HEK293 (cell line): ENCODE measurements at regions not wholly inside any gene's neighbourhood (a gene's known extent, or its start where the extent isn't known, plus 50 kb on each side); places are given as distances from the start of the nearest gene placed in this dataset.

ENCODE experiments used
- CTCF ChIA-PET: fragments of 350-600 bp; formaldehyde crosslinking; extraction: SDS; loops from one replicate; lab custom pipeline; 2021; ENCODE audit warnings: antibody characterized with exemption; lab: Yijun Ruan, JAX
- POLR2A ChIA-PET: fragments of 300-600 bp; formaldehyde crosslinking; extraction: SDS; loops from one replicate; lab custom pipeline; 2020; ENCODE audit warnings: antibody characterized with exemption, inconsistent platforms; lab: Yijun Ruan, JAX
- H3K27ac ChIP-seq: fragments of 200-500 bp; sonication (Bioruptor generic); 2 replicates; pipeline ENCODE4 v1.5.1; 2014; ENCODE audit warnings: low read depth, low read length, control low read depth, inconsistent platforms; ENCODE audit errors: extremely low read depth
- H3K36me3 ChIP-seq, 2 experiments: fragments of 200-500 bp in 1 of 2; sonication (Bioruptor generic) in 1 of 2; 1 replicate in 1 of 2; 2 replicates in 1 of 2; pipeline ENCODE4 v1.5.1; 2014 to 2017; ENCODE audit warnings: inconsistent platforms in 2 of 2, low read length in 2 of 2; ENCODE audit not compliant: control insufficient read depth in 2 of 2, insufficient read depth in 1 of 2
- H3K4me1 ChIP-seq: fragments of 200-500 bp; sonication (Bioruptor generic); 2 replicates; pipeline ENCODE4 v1.5.1; 2014; ENCODE audit warnings: mild to moderate bottlenecking, low read length, inconsistent platforms; ENCODE audit not compliant: control insufficient read depth, insufficient read depth
- H3K4me3 ChIP-seq: 2 replicates; pipeline ENCODE4 v1.5.1; 2011; ENCODE audit warnings: low read depth, mild to moderate bottlenecking, control low read depth, low read length, moderate library complexity
- H3K9me3 ChIP-seq: fragments of 200-500 bp; sonication (Bioruptor generic); 2 replicates; pipeline ENCODE4 v1.5.1; 2014; ENCODE audit warnings: low read depth, low read length, inconsistent platforms; ENCODE audit not compliant: control insufficient read depth, insufficient read depth
- RBAK ChIP-seq: fragments of 450-650 bp; formaldehyde crosslinking; IDR thresholded peaks from 2 replicates; pipeline ENCODE4 v1.5.1; 2016; ENCODE audit warnings: missing biosample characterization, missing genetic modification characterization
- YY2 ChIP-seq: fragments of 450-650 bp; formaldehyde crosslinking; IDR thresholded peaks from 2 replicates; pipeline ENCODE4 v1.5.1; 2016; ENCODE audit warnings: missing biosample characterization, missing genetic modification characterization
- ZFP37 ChIP-seq: fragments of 450-650 bp; formaldehyde crosslinking; IDR thresholded peaks from 2 replicates; pipeline ENCODE4 v1.5.1; 2016; ENCODE audit warnings: missing biosample characterization, missing genetic modification characterization
- ZNF121 ChIP-seq: fragments of 450-650 bp; formaldehyde crosslinking; IDR thresholded peaks from 2 replicates; pipeline ENCODE4 v1.5.1; 2016; ENCODE audit warnings: missing biosample characterization, missing genetic modification characterization
- ZNF140 ChIP-seq: fragments of 450-650 bp; formaldehyde crosslinking; IDR thresholded peaks from 2 replicates; pipeline ENCODE4 v1.5.1; 2016; ENCODE audit warnings: missing biosample characterization, missing genetic modification characterization
- ZNF155 ChIP-seq: fragments of 450-650 bp; formaldehyde crosslinking; IDR thresholded peaks from 2 replicates; pipeline ENCODE4 v1.5.1; 2016; ENCODE audit warnings: missing biosample characterization, missing genetic modification characterization
- ZNF214 ChIP-seq: fragments of 450-650 bp; formaldehyde crosslinking; IDR thresholded peaks from 2 replicates; pipeline ENCODE4 v1.5.1; 2017; ENCODE audit warnings: missing biosample characterization, mild to moderate bottlenecking, missing genetic modification characterization, borderline replicate concordance
- ZNF311 ChIP-seq: fragments of 450-650 bp; formaldehyde crosslinking; IDR thresholded peaks from 2 replicates; pipeline ENCODE4 v1.5.1; 2017; ENCODE audit warnings: missing biosample characterization, missing genetic modification characterization, borderline replicate concordance
- ZNF521 ChIP-seq: fragments of 450-650 bp; formaldehyde crosslinking; IDR thresholded peaks from 2 replicates; pipeline ENCODE4 v1.5.1; 2017; ENCODE audit warnings: missing biosample characterization, mild to moderate bottlenecking, missing genetic modification characterization
- ZNF654 ChIP-seq: fragments of 450-650 bp; formaldehyde crosslinking; IDR thresholded peaks from 2 replicates; pipeline ENCODE4 v1.5.1; 2016; ENCODE audit warnings: low read depth, missing biosample characterization, missing genetic modification characterization
- ZNF664 ChIP-seq: fragments of 450-650 bp; formaldehyde crosslinking; IDR thresholded peaks from 2 replicates; pipeline ENCODE4 v1.5.1; 2016; ENCODE audit warnings: missing biosample characterization, missing genetic modification characterization
- ZNF747 ChIP-seq: fragments of 450-650 bp; formaldehyde crosslinking; IDR thresholded peaks from 2 replicates; pipeline ENCODE4 v1.5.1; 2016; ENCODE audit warnings: missing biosample characterization, missing genetic modification characterization
- ZNF768 ChIP-seq: fragments of 450-650 bp; formaldehyde crosslinking; IDR thresholded peaks from 2 replicates; pipeline ENCODE4 v1.5.1; 2018; ENCODE audit warnings: missing biosample characterization, mild to moderate bottlenecking, missing genetic modification characterization
- TF ChIP-seq, protein P1 (sequence below): fragments of 450-650 bp; formaldehyde crosslinking; IDR thresholded peaks from 2 replicates; pipeline ENCODE4 v1.5.1; 2017; ENCODE audit warnings: missing biosample characterization, missing genetic modification characterization
- TF ChIP-seq, protein P2 (sequence below): fragments of 450-650 bp; formaldehyde crosslinking; IDR thresholded peaks from 2 replicates; pipeline ENCODE4 v1.5.1; 2017; ENCODE audit warnings: missing biosample characterization, missing genetic modification characterization
- TF ChIP-seq, protein P3 (sequence below): fragments of 450-650 bp; formaldehyde crosslinking; IDR thresholded peaks from 2 replicates; pipeline ENCODE4 v1.5.1; 2017; ENCODE audit warnings: missing biosample characterization, missing genetic modification characterization
- TF ChIP-seq, protein P4 (sequence below): fragments of 450-650 bp; IDR thresholded peaks from 2 replicates; pipeline ENCODE4 v1.5.1; 2018; ENCODE audit warnings: missing biosample characterization, missing genetic modification characterization
- TF ChIP-seq, protein P5 (sequence below): fragments of 450-650 bp; formaldehyde crosslinking; IDR thresholded peaks from 2 replicates; pipeline ENCODE4 v1.5.1; 2016; ENCODE audit warnings: missing biosample characterization, missing genetic modification characterization, borderline replicate concordance
- TF ChIP-seq, protein P6 (sequence below): fragments of 450-650 bp; formaldehyde crosslinking; IDR thresholded peaks from 2 replicates; pipeline ENCODE4 v1.5.1; 2016; ENCODE audit warnings: missing biosample characterization, missing genetic modification characterization
- TF ChIP-seq, protein P7 (sequence below): fragments of 450-650 bp; formaldehyde crosslinking; IDR thresholded peaks from 2 replicates; pipeline ENCODE4 v1.5.1; 2016; ENCODE audit warnings: missing biosample characterization, missing genetic modification characterization
- TF ChIP-seq, protein P8 (sequence below): fragments of 450-650 bp; formaldehyde crosslinking; IDR thresholded peaks from 2 replicates; pipeline ENCODE4 v1.5.1; 2016; ENCODE audit warnings: missing biosample characterization, missing genetic modification characterization

DNA sequence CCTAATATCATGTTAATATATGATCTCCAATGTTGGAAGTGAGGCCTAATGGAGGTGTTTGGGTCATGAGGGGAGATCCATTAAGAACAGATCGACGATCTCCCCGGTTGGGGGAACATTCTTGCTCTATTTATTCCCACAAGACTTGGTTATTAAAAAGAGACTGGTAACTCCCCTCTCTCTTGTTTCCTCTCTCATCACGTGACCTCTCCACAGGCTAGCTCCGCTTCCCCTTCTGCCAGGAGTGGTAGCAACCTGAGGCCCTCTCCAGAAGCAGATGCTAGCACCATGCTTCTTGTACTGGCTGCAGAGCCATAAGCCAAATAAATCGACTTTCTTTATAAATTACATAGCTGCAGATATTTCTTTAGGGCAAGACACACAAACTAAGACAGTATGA is 794.4 kb downstream of the MTRR start (continued):
- TF ChIP-seq ZNF747 (tag by site-specific recombination) (no peak), ZNF654 (tag by site-specific recombination) (no peak), ZNF521 (tag by site-specific recombination) (no peak), ZNF214 (tag by site-specific recombination) (no peak), ZNF121 (tag by site-specific recombination) (no peak)
- TF ChIP-seq, protein P1, sequence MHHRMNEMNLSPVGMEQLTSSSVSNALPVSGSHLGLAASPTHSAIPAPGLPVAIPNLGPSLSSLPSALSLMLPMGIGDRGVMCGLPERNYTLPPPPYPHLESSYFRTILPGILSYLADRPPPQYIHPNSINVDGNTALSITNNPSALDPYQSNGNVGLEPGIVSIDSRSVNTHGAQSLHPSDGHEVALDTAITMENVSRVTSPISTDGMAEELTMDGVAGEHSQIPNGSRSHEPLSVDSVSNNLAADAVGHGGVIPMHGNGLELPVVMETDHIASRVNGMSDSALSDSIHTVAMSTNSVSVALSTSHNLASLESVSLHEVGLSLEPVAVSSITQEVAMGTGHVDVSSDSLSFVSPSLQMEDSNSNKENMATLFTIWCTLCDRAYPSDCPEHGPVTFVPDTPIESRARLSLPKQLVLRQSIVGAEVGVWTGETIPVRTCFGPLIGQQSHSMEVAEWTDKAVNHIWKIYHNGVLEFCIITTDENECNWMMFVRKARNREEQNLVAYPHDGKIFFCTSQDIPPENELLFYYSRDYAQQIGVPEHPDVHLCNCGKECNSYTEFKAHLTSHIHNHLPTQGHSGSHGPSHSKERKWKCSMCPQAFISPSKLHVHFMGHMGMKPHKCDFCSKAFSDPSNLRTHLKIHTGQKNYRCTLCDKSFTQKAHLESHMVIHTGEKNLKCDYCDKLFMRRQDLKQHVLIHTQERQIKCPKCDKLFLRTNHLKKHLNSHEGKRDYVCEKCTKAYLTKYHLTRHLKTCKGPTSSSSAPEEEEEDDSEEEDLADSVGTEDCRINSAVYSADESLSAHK (tag by site-specific recombination) = no peak
- TF ChIP-seq, protein P2, sequence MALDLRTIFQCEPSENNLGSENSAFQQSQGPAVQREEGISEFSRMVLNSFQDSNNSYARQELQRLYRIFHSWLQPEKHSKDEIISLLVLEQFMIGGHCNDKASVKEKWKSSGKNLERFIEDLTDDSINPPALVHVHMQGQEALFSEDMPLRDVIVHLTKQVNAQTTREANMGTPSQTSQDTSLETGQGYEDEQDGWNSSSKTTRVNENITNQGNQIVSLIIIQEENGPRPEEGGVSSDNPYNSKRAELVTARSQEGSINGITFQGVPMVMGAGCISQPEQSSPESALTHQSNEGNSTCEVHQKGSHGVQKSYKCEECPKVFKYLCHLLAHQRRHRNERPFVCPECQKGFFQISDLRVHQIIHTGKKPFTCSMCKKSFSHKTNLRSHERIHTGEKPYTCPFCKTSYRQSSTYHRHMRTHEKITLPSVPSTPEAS (tag by site-specific recombination) = no peak
- TF ChIP-seq, protein P3, sequence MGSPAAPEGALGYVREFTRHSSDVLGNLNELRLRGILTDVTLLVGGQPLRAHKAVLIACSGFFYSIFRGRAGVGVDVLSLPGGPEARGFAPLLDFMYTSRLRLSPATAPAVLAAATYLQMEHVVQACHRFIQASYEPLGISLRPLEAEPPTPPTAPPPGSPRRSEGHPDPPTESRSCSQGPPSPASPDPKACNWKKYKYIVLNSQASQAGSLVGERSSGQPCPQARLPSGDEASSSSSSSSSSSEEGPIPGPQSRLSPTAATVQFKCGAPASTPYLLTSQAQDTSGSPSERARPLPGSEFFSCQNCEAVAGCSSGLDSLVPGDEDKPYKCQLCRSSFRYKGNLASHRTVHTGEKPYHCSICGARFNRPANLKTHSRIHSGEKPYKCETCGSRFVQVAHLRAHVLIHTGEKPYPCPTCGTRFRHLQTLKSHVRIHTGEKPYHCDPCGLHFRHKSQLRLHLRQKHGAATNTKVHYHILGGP (tag by site-specific recombination) = no peak

DNA sequence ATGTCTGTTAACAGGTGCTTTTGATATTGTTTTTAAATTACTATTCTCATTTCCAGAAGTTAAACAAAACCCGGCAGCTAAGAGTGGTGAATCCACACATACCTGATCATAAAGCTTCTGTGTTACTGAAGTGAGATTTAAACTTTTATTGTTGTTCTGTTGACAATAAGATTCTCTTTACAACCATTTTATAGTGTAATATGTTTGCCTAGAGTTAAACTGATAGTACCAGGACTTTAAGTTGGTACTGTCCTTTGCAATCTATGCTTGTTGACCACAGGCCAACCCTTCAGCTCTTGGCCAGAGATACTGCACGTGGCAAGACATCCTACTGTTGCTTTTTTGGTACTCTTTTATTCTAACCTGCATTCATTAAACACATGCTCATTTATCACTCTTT is 806.2 kb downstream of the MTRR start:
- CTCF ChIA-PET = interaction anchor here (1.0 kb wide), 1 partner anchor 14 kb away, joined by 3 read pairs; no protein-coding TSS in a partner anchor
- TF ChIP-seq, protein P4, sequence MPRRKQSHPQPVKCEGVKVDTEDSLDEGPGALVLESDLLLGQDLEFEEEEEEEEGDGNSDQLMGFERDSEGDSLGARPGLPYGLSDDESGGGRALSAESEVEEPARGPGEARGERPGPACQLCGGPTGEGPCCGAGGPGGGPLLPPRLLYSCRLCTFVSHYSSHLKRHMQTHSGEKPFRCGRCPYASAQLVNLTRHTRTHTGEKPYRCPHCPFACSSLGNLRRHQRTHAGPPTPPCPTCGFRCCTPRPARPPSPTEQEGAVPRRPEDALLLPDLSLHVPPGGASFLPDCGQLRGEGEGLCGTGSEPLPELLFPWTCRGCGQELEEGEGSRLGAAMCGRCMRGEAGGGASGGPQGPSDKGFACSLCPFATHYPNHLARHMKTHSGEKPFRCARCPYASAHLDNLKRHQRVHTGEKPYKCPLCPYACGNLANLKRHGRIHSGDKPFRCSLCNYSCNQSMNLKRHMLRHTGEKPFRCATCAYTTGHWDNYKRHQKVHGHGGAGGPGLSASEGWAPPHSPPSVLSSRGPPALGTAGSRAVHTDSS (tag by site-specific recombination) = no peak
- TF ChIP-seq ZNF311 (tag by site-specific recombination) (no peak), YY2 (tag by site-specific recombination) (no peak), RBAK (tag by site-specific recombination) (no peak), ZNF140 (tag by site-specific recombination) (no peak), ZFP37 (tag by site-specific recombination) (no peak), ZNF155 (tag by site-specific recombination) (no peak), ZNF768 (no peak), ZNF664 (tag by site-specific recombination) (no peak), ZNF747 (tag by site-specific recombination) (no peak)
- TF ChIP-seq, protein P5, sequence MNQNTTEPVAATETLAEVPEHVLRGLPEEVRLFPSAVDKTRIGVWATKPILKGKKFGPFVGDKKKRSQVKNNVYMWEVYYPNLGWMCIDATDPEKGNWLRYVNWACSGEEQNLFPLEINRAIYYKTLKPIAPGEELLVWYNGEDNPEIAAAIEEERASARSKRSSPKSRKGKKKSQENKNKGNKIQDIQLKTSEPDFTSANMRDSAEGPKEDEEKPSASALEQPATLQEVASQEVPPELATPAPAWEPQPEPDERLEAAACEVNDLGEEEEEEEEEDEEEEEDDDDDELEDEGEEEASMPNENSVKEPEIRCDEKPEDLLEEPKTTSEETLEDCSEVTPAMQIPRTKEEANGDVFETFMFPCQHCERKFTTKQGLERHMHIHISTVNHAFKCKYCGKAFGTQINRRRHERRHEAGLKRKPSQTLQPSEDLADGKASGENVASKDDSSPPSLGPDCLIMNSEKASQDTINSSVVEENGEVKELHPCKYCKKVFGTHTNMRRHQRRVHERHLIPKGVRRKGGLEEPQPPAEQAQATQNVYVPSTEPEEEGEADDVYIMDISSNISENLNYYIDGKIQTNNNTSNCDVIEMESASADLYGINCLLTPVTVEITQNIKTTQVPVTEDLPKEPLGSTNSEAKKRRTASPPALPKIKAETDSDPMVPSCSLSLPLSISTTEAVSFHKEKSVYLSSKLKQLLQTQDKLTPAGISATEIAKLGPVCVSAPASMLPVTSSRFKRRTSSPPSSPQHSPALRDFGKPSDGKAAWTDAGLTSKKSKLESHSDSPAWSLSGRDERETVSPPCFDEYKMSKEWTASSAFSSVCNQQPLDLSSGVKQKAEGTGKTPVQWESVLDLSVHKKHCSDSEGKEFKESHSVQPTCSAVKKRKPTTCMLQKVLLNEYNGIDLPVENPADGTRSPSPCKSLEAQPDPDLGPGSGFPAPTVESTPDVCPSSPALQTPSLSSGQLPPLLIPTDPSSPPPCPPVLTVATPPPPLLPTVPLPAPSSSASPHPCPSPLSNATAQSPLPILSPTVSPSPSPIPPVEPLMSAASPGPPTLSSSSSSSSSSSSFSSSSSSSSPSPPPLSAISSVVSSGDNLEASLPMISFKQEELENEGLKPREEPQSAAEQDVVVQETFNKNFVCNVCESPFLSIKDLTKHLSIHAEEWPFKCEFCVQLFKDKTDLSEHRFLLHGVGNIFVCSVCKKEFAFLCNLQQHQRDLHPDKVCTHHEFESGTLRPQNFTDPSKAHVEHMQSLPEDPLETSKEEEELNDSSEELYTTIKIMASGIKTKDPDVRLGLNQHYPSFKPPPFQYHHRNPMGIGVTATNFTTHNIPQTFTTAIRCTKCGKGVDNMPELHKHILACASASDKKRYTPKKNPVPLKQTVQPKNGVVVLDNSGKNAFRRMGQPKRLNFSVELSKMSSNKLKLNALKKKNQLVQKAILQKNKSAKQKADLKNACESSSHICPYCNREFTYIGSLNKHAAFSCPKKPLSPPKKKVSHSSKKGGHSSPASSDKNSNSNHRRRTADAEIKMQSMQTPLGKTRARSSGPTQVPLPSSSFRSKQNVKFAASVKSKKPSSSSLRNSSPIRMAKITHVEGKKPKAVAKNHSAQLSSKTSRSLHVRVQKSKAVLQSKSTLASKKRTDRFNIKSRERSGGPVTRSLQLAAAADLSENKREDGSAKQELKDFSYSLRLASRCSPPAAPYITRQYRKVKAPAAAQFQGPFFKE = no peak
- TF ChIP-seq, protein P6, sequence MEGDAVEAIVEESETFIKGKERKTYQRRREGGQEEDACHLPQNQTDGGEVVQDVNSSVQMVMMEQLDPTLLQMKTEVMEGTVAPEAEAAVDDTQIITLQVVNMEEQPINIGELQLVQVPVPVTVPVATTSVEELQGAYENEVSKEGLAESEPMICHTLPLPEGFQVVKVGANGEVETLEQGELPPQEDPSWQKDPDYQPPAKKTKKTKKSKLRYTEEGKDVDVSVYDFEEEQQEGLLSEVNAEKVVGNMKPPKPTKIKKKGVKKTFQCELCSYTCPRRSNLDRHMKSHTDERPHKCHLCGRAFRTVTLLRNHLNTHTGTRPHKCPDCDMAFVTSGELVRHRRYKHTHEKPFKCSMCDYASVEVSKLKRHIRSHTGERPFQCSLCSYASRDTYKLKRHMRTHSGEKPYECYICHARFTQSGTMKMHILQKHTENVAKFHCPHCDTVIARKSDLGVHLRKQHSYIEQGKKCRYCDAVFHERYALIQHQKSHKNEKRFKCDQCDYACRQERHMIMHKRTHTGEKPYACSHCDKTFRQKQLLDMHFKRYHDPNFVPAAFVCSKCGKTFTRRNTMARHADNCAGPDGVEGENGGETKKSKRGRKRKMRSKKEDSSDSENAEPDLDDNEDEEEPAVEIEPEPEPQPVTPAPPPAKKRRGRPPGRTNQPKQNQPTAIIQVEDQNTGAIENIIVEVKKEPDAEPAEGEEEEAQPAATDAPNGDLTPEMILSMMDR (tag by site-specific recombination) = no peak
- TF ChIP-seq, protein P7, sequence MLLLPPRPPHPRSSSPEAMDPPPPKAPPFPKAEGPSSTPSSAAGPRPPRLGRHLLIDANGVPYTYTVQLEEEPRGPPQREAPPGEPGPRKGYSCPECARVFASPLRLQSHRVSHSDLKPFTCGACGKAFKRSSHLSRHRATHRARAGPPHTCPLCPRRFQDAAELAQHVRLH (tag by site-specific recombination) = no peak
- TF ChIP-seq, protein P8, sequence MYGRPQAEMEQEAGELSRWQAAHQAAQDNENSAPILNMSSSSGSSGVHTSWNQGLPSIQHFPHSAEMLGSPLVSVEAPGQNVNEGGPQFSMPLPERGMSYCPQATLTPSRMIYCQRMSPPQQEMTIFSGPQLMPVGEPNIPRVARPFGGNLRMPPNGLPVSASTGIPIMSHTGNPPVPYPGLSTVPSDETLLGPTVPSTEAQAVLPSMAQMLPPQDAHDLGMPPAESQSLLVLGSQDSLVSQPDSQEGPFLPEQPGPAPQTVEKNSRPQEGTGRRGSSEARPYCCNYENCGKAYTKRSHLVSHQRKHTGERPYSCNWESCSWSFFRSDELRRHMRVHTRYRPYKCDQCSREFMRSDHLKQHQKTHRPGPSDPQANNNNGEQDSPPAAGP = no peak

More for the DNA sequence above, 806.2 kb downstream of the MTRR start:
- H3K4me1 ChIP-seq = no peaks in the 10 kb centered on the region
- POLR2A ChIA-PET = no interaction called here
- no peaks in the 10 kb centered on the region for H3K36me3 ChIP-seq
- no peak overlapping the region for H3K27ac ChIP-seq
- no peak overlapping the region for H3K4me3 ChIP-seq
- no peaks in the 10 kb centered on the region for H3K9me3 ChIP-seq
